ENCODE measurements at regions not wholly inside any gene's neighbourhood (a gene's known extent, or its start where the extent isn't known, plus 50 kb on each side); places are given as distances from the start of the nearest gene placed in this dataset.
A peak's percentile ranks its signal among the peaks of the same experiment; 100 is the strongest.

DNA sequence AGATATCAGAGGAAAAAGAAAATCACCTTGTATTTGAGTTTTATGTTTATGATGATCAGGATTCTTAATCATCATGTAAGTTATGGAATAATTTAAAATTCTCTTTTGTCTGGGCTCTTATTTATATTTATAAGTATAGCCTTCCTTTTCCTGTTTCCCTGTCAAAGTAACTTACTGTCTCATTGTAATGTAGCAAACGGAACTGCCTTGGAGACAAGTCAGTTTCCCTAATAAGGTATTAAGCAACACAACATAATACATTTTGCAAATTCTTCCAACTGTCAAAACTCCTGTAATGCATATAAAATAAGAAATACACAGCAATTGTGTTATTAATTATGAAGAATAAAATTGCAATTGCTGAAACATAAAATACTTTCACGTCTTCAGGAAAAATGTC is 463.2 kb downstream of the MAT2B start:
- Histone ChIP-seq H3K27me3 (ENCODE audit: control insufficient read depth, insufficient read depth, low read length) (no peaks in the 10 kb centered on the region), H3K36me3 (ENCODE audit: control insufficient read depth, insufficient read depth, low read length) (no peaks in the 10 kb centered on the region), H3K4me3 (ENCODE audit: low read depth, low read length) (no peak overlapping the region)
- FAIRE-seq (no peak), DNase-seq (ENCODE audit: low read depth) (no peak)
- TF ChIP-seq, protein P1, sequence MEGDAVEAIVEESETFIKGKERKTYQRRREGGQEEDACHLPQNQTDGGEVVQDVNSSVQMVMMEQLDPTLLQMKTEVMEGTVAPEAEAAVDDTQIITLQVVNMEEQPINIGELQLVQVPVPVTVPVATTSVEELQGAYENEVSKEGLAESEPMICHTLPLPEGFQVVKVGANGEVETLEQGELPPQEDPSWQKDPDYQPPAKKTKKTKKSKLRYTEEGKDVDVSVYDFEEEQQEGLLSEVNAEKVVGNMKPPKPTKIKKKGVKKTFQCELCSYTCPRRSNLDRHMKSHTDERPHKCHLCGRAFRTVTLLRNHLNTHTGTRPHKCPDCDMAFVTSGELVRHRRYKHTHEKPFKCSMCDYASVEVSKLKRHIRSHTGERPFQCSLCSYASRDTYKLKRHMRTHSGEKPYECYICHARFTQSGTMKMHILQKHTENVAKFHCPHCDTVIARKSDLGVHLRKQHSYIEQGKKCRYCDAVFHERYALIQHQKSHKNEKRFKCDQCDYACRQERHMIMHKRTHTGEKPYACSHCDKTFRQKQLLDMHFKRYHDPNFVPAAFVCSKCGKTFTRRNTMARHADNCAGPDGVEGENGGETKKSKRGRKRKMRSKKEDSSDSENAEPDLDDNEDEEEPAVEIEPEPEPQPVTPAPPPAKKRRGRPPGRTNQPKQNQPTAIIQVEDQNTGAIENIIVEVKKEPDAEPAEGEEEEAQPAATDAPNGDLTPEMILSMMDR (IDR thresholded peaks at IDR 0.05; ENCODE audit: insufficient read depth, low read length, severe bottlenecking) = no peak

DNA sequence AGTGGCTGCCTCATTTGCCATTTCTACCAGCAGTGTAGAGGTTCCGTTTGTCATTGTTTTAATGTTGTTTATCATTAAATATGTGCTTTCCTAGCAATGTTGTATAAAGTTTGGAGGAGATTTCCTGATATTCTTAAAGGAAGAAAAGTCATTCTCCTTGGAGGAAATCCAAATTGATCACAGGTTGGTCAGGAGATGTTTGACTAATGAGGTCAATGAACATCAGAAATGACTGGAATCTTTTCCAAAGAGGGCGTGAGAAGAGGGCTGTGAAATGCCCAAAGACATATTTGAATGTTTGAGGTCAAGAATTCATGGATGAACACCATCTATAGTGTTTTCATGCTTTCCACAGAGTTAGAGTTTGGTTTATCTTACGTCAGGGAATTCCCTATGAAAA is 471.3 kb downstream of the MAT2B start:
- TF ChIP-seq, protein P1 (IDR thresholded peaks at IDR 0.05; ENCODE audit: insufficient read depth, low read length, severe bottlenecking) = no peak
- peak; percentile 33 for DNase-seq (ENCODE audit: low read depth)
- Histone ChIP-seq H3K27me3 (ENCODE audit: control insufficient read depth, insufficient read depth, low read length) (no peaks in the 10 kb centered on the region), H3K36me3 (ENCODE audit: control insufficient read depth, insufficient read depth, low read length) (no peaks in the 10 kb centered on the region), H3K4me3 (ENCODE audit: low read depth, low read length) (no peak overlapping the region)
- FAIRE-seq = no peak

DNA sequence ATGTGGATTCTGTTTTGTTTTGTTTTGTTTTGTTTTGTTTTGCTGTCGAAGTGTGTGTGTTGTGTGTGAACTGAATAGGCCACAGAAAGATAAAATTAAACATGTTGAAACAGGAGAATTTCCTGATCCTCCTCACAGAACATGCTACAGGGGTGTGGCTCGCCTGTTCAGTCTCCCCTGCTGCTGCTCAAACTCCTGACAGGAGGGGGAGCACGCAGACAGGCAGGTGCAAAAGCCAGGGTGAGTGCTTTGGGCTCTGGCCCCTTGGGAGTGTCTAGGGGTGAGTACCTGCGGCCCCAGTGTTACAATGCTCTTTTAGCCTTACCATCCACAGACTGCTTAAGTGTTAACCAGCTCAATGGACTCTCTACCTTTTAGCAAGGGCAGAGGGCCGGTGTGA is 473.5 kb downstream of the MAT2B start:
- TF ChIP-seq, protein P1 (IDR thresholded peaks at IDR 0.05; ENCODE audit: insufficient read depth, low read length, severe bottlenecking) = peak; percentile 10
- no peak for FAIRE-seq
- H3K36me3 ChIP-seq (ENCODE audit: control insufficient read depth, insufficient read depth, low read length) = no peaks in the 10 kb centered on the region
- H3K4me3 ChIP-seq (ENCODE audit: low read depth, low read length) = no peak overlapping the region
- peak; percentile 41 for DNase-seq (ENCODE audit: low read depth)
- H3K27me3 ChIP-seq (ENCODE audit: control insufficient read depth, insufficient read depth, low read length) = no peaks in the 10 kb centered on the region

DNA sequence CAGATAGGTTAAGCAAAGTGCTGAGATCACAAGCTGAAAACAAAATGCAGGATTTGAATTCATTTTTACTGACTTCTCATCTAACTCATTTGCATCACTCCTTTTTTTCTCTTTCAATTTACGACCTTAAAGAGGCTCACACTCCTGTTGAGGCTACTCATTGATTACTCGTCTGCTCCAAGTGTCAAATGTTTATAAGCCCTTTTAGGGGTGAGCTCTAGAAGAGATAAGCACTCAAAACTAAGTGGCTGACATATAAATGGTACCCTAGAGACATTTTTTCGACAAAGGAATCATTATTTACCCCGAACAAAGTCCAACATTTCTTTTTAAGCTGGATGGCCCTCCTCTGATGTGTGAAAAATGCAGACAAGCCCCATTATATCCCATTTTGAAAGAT is 483.1 kb downstream of the MAT2B start:
- Histone ChIP-seq H3K4me3 (ENCODE audit: low read depth, low read length) (no peak overlapping the region), H3K27me3 (ENCODE audit: control insufficient read depth, insufficient read depth, low read length) (no peaks in the 10 kb centered on the region), H3K36me3 (ENCODE audit: control insufficient read depth, insufficient read depth, low read length) (no peaks in the 10 kb centered on the region)
- FAIRE-seq = no peak
- DNase-seq (ENCODE audit: low read depth) = no peak
- TF ChIP-seq, protein P1 (IDR thresholded peaks at IDR 0.05; ENCODE audit: insufficient read depth, low read length, severe bottlenecking) = no peak

DNA sequence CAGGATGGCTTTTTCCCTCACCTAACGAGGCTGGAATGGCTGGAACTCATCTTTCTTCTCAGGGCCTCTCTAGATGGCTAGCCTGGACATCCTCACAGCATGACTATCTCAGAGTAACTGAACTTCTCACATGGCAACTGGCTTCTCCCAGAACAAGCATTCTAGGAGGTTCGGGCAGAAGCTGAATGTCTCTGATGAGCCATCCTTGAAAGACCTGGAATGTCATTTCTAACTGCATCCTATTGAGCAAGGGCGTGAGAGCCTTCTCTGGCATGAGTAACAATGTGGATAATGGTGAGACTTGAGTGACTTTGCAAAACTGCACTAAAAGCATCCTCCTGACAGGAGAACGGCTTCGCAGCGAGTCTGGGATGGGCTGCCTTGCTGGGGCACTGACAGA is 487.7 kb downstream of the MAT2B start:
- no peaks in the 10 kb centered on the region for H3K27me3 ChIP-seq (ENCODE audit: control insufficient read depth, insufficient read depth, low read length)
- no peak overlapping the region for H3K4me3 ChIP-seq (ENCODE audit: low read depth, low read length)
- H3K36me3 ChIP-seq (ENCODE audit: control insufficient read depth, insufficient read depth, low read length) = no peaks in the 10 kb centered on the region
- TF ChIP-seq, protein P1 (IDR thresholded peaks at IDR 0.05; ENCODE audit: insufficient read depth, low read length, severe bottlenecking) = no peak
- DNase-seq (ENCODE audit: low read depth) = no peak
- peak; percentile 79 for FAIRE-seq

DNA sequence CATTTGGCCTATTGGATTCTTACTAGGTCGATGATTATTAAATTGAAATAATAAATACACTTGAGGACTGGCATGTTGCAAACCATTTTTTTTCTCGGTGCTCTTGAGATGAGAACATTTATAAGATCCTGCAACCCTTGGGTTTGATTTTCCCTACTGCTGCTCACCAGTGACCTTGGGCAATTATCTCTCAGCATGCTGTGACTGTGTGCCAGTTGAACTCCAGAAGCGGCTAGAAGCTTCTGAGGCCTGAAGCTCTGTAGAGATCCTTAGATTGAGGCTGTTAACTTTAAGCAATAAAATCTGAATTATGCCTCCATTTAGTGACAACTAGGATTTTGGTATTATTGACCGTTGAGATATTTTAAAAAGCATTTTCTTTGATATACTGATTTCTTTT is 489.8 kb downstream of the MAT2B start:
- no peak overlapping the region for H3K4me3 ChIP-seq (ENCODE audit: low read depth, low read length)
- TF ChIP-seq, protein P1 (IDR thresholded peaks at IDR 0.05; ENCODE audit: insufficient read depth, low read length, severe bottlenecking) = no peak
- H3K27me3 ChIP-seq (ENCODE audit: control insufficient read depth, insufficient read depth, low read length) = no peaks in the 10 kb centered on the region
- FAIRE-seq = no peak
- no peaks in the 10 kb centered on the region for H3K36me3 ChIP-seq (ENCODE audit: control insufficient read depth, insufficient read depth, low read length)
- DNase-seq (ENCODE audit: low read depth) = no peak

Data from bronchial epithelial cell (primary cell).